ENCODE measurements at regions not wholly inside any gene's neighbourhood (a gene's known extent, or its start where the extent isn't known, plus 50 kb on each side); places are given as distances from the start of the nearest gene placed in this dataset.

- TF ChIP-seq CTCF (IDR thresholded peaks at IDR 0.05; ENCODE audit: insufficient read depth, low read depth, low read length) (no peak), EZH2 (IDR thresholded peaks at IDR 0.05; ENCODE audit: insufficient read depth, low read length) (no peak)
Observed at GRCh38 chr2:117639401-117639800, 175.1 kb upstream of the DDX18 start.
